H9 (cell line): ENCODE measurements at regions not wholly inside any gene's neighbourhood (a gene's known extent, or its start where the extent isn't known, plus 50 kb on each side); places are given as distances from the start of the nearest gene placed in this dataset.

Experiments
- DNase-seq: peaks from one replicate; pipeline ENCODE4 v3.0.0-alpha.2; 2017
- H2AFZ ChIP-seq: one replicate; pipeline ENCODE4 v1.6.1; 2013; ENCODE audit warnings: mild to moderate bottlenecking, low read length, control low read depth, moderate library complexity
- H2AK5ac ChIP-seq: 2 replicates; pipeline ENCODE4 v1.6.1; 2013; ENCODE audit warnings: low read length, control low read depth, mixed read lengths; ENCODE audit not compliant: insufficient read length
- H2BK120ac ChIP-seq: one replicate; pipeline ENCODE4 v1.6.1; 2013; ENCODE audit warnings: low read depth, mild to moderate bottlenecking, low read length, control low read depth, inconsistent platforms; ENCODE audit not compliant: poor library complexity, severe bottlenecking
- H2BK12ac ChIP-seq: 2 replicates; pipeline ENCODE4 v1.6.1; 2013; ENCODE audit warnings: low read length, control low read depth, mixed read lengths, low read depth; ENCODE audit not compliant: insufficient read length
- H2BK15ac ChIP-seq: 2 replicates; pipeline ENCODE4 v1.6.1; 2013; ENCODE audit warnings: low read depth, low read length, control low read depth
- H2BK20ac ChIP-seq: one replicate; pipeline ENCODE4 v1.6.1; 2013; ENCODE audit warnings: low read depth, mild to moderate bottlenecking, low read length, control low read depth, inconsistent platforms; ENCODE audit not compliant: poor library complexity, severe bottlenecking
- H2BK5ac ChIP-seq: 2 replicates; pipeline ENCODE4 v1.6.1; 2013; ENCODE audit warnings: low read length, control low read depth, mixed read lengths; ENCODE audit not compliant: insufficient read length
- H3K14ac ChIP-seq: 2 replicates; pipeline ENCODE4 v1.6.1; 2013; ENCODE audit warnings: low read length, control low read depth; ENCODE audit not compliant: insufficient read depth
- H3K18ac ChIP-seq: 2 replicates; pipeline ENCODE4 v1.6.1; 2013; ENCODE audit warnings: low read depth, mild to moderate bottlenecking, mixed read lengths, low read length, control low read depth; ENCODE audit not compliant: insufficient read length
- H3K23ac ChIP-seq: 2 replicates; pipeline ENCODE4 v1.6.1; 2013; ENCODE audit warnings: low read length, control low read depth, mixed read lengths, low read depth; ENCODE audit not compliant: insufficient read length
- H3K23me2 ChIP-seq: 2 replicates; pipeline ENCODE4 v1.6.1; 2013; ENCODE audit warnings: low read depth, mild to moderate bottlenecking, mixed read lengths, low read length, control low read depth; ENCODE audit not compliant: insufficient read length, poor library complexity, severe bottlenecking
- H3K27ac ChIP-seq: 2 replicates; pipeline ENCODE4 v1.5.1; 2013; ENCODE audit warnings: low read length, control low read depth, mixed read lengths, low read depth; ENCODE audit not compliant: insufficient read length
- H3K27me3 ChIP-seq: 2 replicates; pipeline ENCODE4 v1.6.1; 2013; ENCODE audit warnings: low read length, control low read depth, inconsistent platforms; ENCODE audit not compliant: insufficient read depth
- H3K4ac ChIP-seq: 2 replicates; pipeline ENCODE4 v1.6.1; 2013; ENCODE audit warnings: low read depth, mild to moderate bottlenecking, control low read depth, inconsistent platforms, low read length, moderate library complexity
- H3K4me1 ChIP-seq: 2 replicates; pipeline ENCODE4 v1.6.1; 2013; ENCODE audit warnings: low read length, control low read depth, inconsistent platforms; ENCODE audit not compliant: insufficient read depth
- H3K4me2 ChIP-seq: 2 replicates; pipeline ENCODE4 v1.6.1; 2013; ENCODE audit warnings: low read length, control low read depth, mixed read lengths; ENCODE audit not compliant: insufficient read length, insufficient read depth
- H3K56ac ChIP-seq: 2 replicates; pipeline ENCODE4 v1.6.1; 2013; ENCODE audit warnings: low read depth, mild to moderate bottlenecking, mixed read lengths, low read length, control low read depth; ENCODE audit not compliant: insufficient read length
- H3K79me1 ChIP-seq: 2 replicates; pipeline ENCODE4 v1.6.1; 2013; ENCODE audit warnings: low read depth, mild to moderate bottlenecking, moderate library complexity, low read length, control low read depth, inconsistent platforms; ENCODE audit not compliant: insufficient read depth, poor library complexity, severe bottlenecking
- H3K79me2 ChIP-seq: 2 replicates; pipeline ENCODE4 v1.6.1; 2013; ENCODE audit warnings: low read length, control low read depth, inconsistent platforms; ENCODE audit not compliant: insufficient read depth
- H3K9ac ChIP-seq: 2 replicates; pipeline ENCODE4 v1.6.1; 2013; ENCODE audit warnings: low read length, control low read depth, mixed read lengths; ENCODE audit not compliant: insufficient read length; ENCODE audit errors: extremely low read depth
- H3K9me3 ChIP-seq: one replicate; pipeline ENCODE4 v1.6.1; 2013; ENCODE audit warnings: low read depth, low read length, inconsistent platforms; ENCODE audit not compliant: control insufficient read depth
- H3T11ph ChIP-seq: one replicate; pipeline ENCODE4 v1.6.1; 2013; ENCODE audit warnings: mild to moderate bottlenecking, low read length, control low read depth, inconsistent platforms
- H4K20me1 ChIP-seq: one replicate; pipeline ENCODE4 v1.6.1; 2013; ENCODE audit not compliant: control insufficient read depth, insufficient read length, insufficient read depth
- H4K5ac ChIP-seq: 2 replicates; pipeline ENCODE4 v1.6.1; 2013; ENCODE audit warnings: low read depth, mild to moderate bottlenecking, mixed read lengths, low read length, control low read depth; ENCODE audit not compliant: insufficient read length
- H4K8ac ChIP-seq: replicated peaks from 2 replicates; pipeline ENCODE4 v1.6.1; 2013; ENCODE audit warnings: low read length, control low read depth, mixed read lengths, low read depth; ENCODE audit not compliant: insufficient read length
- H4K91ac ChIP-seq: 2 replicates; pipeline ENCODE4 v1.6.1; 2013; ENCODE audit warnings: low read depth, mild to moderate bottlenecking, moderate library complexity, mixed read lengths, low read length, control low read depth; ENCODE audit not compliant: insufficient read length
- H3K27ac Mint-ChIP-seq, 3 experiments: 2 replicates in 2 of 3; 3 replicates in 1 of 3; pipeline ENCODE4 v1.8.0; 2020 to 2021; ENCODE audit warnings: mixed read lengths in 3 of 3, mild to moderate bottlenecking in 1 of 3, moderate library complexity in 1 of 3
- H3K27me3 Mint-ChIP-seq: 2 replicates; pipeline ENCODE4 v1.8.0; 2021; ENCODE audit warnings: low read depth, mild to moderate bottlenecking, moderate library complexity, mixed read lengths
- H3K36me3 Mint-ChIP-seq, 3 experiments: 2 replicates in 2 of 3; 3 replicates in 1 of 3; pipeline ENCODE4 v1.8.0; 2020 to 2021; ENCODE audit warnings: low read depth in 3 of 3, mixed read lengths in 3 of 3; ENCODE audit not compliant: insufficient read depth in 1 of 3
- H3K4me1 Mint-ChIP-seq, 2 experiments: 2 replicates each; pipeline ENCODE4 v1.8.0; 2020; ENCODE audit warnings: mixed read lengths in 2 of 2
- H3K4me3 Mint-ChIP-seq, 2 experiments: 2 replicates in 1 of 2; 3 replicates in 1 of 2; pipeline ENCODE4 v1.8.0; 2020 to 2021; ENCODE audit warnings: mild to moderate bottlenecking in 2 of 2, mixed read lengths in 2 of 2, moderate library complexity in 1 of 2
- H3K9me3 Mint-ChIP-seq, 2 experiments: 2 replicates in 1 of 2; 3 replicates in 1 of 2; pipeline ENCODE4 v1.8.0; 2020; ENCODE audit warnings: mild to moderate bottlenecking in 2 of 2, mixed read lengths in 2 of 2, moderate library complexity in 1 of 2
- CTCF ChIP-seq: fragments of 200-600 bp; sonication (generic); conservative IDR thresholded peaks from 3 replicates; pipeline ENCODE4 v1.8.0; 2021; ENCODE audit warnings: antibody characterized with exemption, mild to moderate bottlenecking
- WGBS: extraction: QIAGEN DNeasy Blood & Tissue Kit; methylation state at CpG from one replicate; pipeline ENCODE4 v1.1.7; 2013; ENCODE audit warnings: missing lambda C conversion rate, low lambda C conversion rate, mixed read lengths; ENCODE audit not compliant: insufficient read length; ENCODE audit errors: extremely low coverage; 5-methylcytosine and 5-hydroxymethylcytosine counted together

GRCh38 chr17:71325117-71325516 is 795.7 kb upstream of the SOX9 start:
- Histone ChIP-seq H3K9me3 (no peaks in the 10 kb centered on the region), H4K5ac (no peak overlapping the region), H3K9ac (no peak overlapping the region), H3K23ac (no peak overlapping the region), H2BK20ac (no peak overlapping the region), H3K56ac (no peak overlapping the region), H3T11ph (no peak overlapping the region), H3K27me3 (no peaks in the 10 kb centered on the region), H2BK5ac (no peak overlapping the region), H2BK15ac (no peak overlapping the region), H3K23me2 (no peaks in the 10 kb centered on the region), H2AFZ (no peak overlapping the region), H3K79me1 (no peaks in the 10 kb centered on the region), H3K4me1 (no peaks in the 10 kb centered on the region), H4K91ac (no peak overlapping the region), H3K4me2 (no peak overlapping the region), H3K79me2 (no peaks in the 10 kb centered on the region), H4K20me1 (no peaks in the 10 kb centered on the region), H2BK12ac (no peak overlapping the region), H2BK120ac (no peak overlapping the region), H3K27ac (no peak overlapping the region), H3K18ac (no peak overlapping the region), H3K14ac (no peak overlapping the region), H3K4ac (no peak overlapping the region), H2AK5ac (no peak overlapping the region), H4K8ac (no peak overlapping the region)
- Mint-ChIP-seq H3K27ac (peak overlapping the region in 1 of 3 experiments; percentile 41; a peak in 1 of 7 replicates), H3K27me3 (no peaks in the 10 kb centered on the region; the same call in 1 of the 2 replicates), H3K4me1 (no peaks in the 10 kb centered on the region), H3K36me3 (no peaks in the 10 kb centered on the region), H3K4me3 (no peak overlapping the region), H3K9me3 (no peaks in the 10 kb centered on the region)
- no peak for TF ChIP-seq CTCF
- WGBS, result no CpG with 5 or more reads among the region's 1 CpG
- no peak for DNase-seq
